ENCODE measurements at regions not wholly inside any gene's neighbourhood (a gene's known extent, or its start where the extent isn't known, plus 50 kb on each side); places are given as distances from the start of the nearest gene placed in this dataset.

DNA sequence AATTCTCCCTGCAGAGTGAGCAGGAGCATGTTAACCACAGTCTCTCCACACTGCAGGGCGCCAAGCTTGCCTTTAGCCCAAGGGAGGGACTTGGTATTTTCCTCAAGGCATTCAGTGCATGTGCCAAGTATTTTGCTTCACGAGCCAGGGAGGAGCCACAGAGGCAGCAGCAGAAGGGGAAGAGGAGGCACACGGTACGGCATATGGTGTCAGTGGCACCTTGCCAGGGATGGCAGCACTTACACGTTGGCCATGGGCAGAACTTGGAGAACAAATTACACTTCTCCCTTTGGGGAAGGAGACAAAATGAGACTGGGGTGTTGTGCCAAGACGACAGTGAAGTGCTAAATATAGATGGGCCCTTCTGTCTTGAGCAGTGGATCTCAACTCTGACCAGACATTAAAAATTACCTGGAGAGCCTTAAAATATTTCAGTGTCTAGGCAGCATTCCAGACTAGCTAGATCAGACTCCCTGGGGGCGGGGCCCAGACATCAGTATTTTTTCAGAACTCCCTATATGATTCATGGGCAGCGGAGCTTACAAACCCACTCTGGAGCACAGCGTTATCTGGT is 155.8 kb downstream of the DRD1 start:
- in situ Hi-C loops (cut with MboI; ENCODE audit: low sequenced_read_pairs): no loop called here
- no peaks in the 10 kb centered on the region for H3K4me1 ChIP-seq
- no peaks in the 10 kb centered on the region for H3K27me3 ChIP-seq (ENCODE audit: low read depth)
- no peaks in the 10 kb centered on the region for H3K36me3 ChIP-seq (replicated peaks)
- no peak overlapping the region for H3K4me3 ChIP-seq
- no peaks in the 10 kb centered on the region for H3K9me3 ChIP-seq
- DNase-seq (ENCODE audit: low spot score in 2 of 2): no peak

GRCh38 chr5:175286981-175287380 is 157.0 kb downstream of the DRD1 start:
- no peaks in the 10 kb centered on the region for H3K36me3 ChIP-seq (replicated peaks)
- no peaks in the 10 kb centered on the region for H3K4me1 ChIP-seq
- in situ Hi-C loops (cut with MboI; ENCODE audit: low sequenced_read_pairs): no loop called here
- no peaks in the 10 kb centered on the region for H3K27me3 ChIP-seq (ENCODE audit: low read depth)
- DNase-seq (ENCODE audit: low spot score in 2 of 2): no peak
- H3K9me3 ChIP-seq: no peaks in the 10 kb centered on the region
- no peak overlapping the region for H3K4me3 ChIP-seq

DNA sequence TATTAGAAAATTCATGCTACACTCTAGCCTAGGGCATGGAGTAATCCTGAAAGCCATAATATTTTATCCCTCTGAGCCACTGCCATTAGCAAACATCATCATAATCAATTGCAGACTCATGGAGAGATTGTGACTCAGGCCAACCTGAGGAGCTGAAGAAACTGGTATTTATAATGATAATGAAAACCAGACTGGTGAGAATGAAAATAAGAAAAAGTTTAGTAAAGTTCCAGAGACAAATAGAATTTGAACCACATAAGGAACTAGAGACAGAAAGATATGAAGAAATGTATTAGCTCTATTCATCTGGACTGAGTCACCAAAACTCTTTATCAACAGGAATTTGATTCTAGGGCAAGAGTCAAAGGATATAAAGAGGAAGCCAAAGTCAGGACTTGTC is 158.7 kb downstream of the DRD1 start:
- no peaks in the 10 kb centered on the region for H3K9me3 ChIP-seq
- H3K4me3 ChIP-seq: no peak overlapping the region
- H3K36me3 ChIP-seq (replicated peaks): no peaks in the 10 kb centered on the region
- no peak for DNase-seq (ENCODE audit: low spot score in 2 of 2)
- H3K4me1 ChIP-seq: no peaks in the 10 kb centered on the region
- no peaks in the 10 kb centered on the region for H3K27me3 ChIP-seq (ENCODE audit: low read depth)
- in situ Hi-C loops (cut with MboI; ENCODE audit: low sequenced_read_pairs): no loop called here

- Histone ChIP-seq H3K36me3 (replicated peaks) (no peaks in the 10 kb centered on the region), H3K4me1 (no peaks in the 10 kb centered on the region), H3K9me3 (no peaks in the 10 kb centered on the region), H3K4me3 (no peak overlapping the region), H3K27me3 (ENCODE audit: low read depth) (no peaks in the 10 kb centered on the region)
- DNase-seq (ENCODE audit: low spot score in 2 of 2): no peak
- in situ Hi-C loops (cut with MboI; ENCODE audit: low sequenced_read_pairs): no loop called here
Measured at GRCh38 chr5:175284806-175285205, 159.2 kb downstream of the DRD1 start.

DNA sequence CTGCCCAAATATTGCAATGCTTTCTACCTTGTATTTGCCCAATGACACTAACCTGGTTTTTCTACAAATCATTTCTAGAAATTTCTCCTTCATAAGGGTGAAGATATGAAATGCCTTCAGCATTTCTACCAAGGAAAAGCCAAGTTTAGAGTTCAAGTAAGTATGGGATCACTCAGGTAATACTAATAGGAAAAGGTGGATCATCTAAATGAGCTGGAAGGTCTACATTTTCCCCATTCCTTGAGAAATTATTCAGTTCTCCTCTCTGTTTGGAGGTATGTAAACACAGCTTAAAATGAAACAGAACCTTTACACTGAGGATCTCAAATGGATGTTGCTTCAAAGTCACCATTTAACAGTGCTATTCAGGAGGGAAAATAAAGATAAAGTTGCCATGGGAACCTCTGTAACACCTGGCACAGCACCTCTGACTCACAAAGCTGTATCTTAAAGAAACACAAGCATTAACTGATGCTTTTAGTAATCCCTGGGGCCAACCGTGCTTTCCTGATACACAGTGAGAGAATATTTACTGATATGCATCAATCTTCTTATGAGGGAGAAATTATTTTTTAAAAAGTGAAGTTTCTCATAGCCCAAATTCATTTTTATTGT is 161.3 kb downstream of the DRD1 start:
- in situ Hi-C loops (cut with MboI; ENCODE audit: low sequenced_read_pairs): no loop called here
- H3K27me3 ChIP-seq (ENCODE audit: low read depth): no peaks in the 10 kb centered on the region

GRCh38 chr5:175281714-175282113 is 162.3 kb downstream of the DRD1 start:
- H3K4me3 ChIP-seq: no peak overlapping the region
- in situ Hi-C loops (cut with MboI; ENCODE audit: low sequenced_read_pairs): no loop called here
- H3K9me3 ChIP-seq: no peaks in the 10 kb centered on the region
- no peaks in the 10 kb centered on the region for H3K36me3 ChIP-seq (replicated peaks)
- DNase-seq (ENCODE audit: low spot score in 2 of 2): no peak
- H3K27me3 ChIP-seq (ENCODE audit: low read depth): no peaks in the 10 kb centered on the region
- no peaks in the 10 kb centered on the region for H3K4me1 ChIP-seq

More for the DNA sequence above, 161.3 kb downstream of the DRD1 start:
- no peak for DNase-seq (ENCODE audit: low spot score in 2 of 2)
- H3K9me3 ChIP-seq: no peaks in the 10 kb centered on the region
- H3K4me1 ChIP-seq: no peaks in the 10 kb centered on the region
- H3K4me3 ChIP-seq: no peak overlapping the region
- no peaks in the 10 kb centered on the region for H3K36me3 ChIP-seq (replicated peaks)

- Histone ChIP-seq H3K36me3 (replicated peaks) (no peaks in the 10 kb centered on the region), H3K27me3 (ENCODE audit: low read depth) (no peaks in the 10 kb centered on the region), H3K4me1 (no peaks in the 10 kb centered on the region), H3K9me3 (no peaks in the 10 kb centered on the region), H3K4me3 (no peak overlapping the region)
- DNase-seq (ENCODE audit: low spot score in 2 of 2): no peak
- in situ Hi-C loops (cut with MboI; ENCODE audit: low sequenced_read_pairs): no loop called here
Measured at GRCh38 chr5:175281257-175281656, 162.7 kb downstream of the DRD1 start.

DNA sequence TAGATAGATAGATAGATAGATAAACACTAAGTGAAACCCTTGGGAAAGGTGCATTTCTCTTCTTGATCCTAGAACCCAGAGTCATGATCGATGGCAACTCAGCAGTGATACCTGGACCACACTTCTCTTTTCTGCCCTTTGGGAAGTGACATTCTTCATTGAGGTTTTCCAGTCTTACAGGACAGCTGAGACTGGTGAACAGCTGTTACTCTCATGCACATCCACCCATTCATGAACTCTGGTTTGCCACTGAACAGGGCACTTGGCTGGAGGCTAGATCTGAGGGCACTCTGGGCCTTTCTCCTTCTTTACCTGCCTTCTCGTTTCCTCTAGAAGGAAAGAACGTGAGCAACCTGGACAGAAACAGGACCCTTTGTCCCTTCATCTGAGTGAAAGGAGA is 164.5 kb downstream of the DRD1 start:
- no peak overlapping the region for H3K4me3 ChIP-seq
- H3K27me3 ChIP-seq (ENCODE audit: low read depth): no peaks in the 10 kb centered on the region
- H3K36me3 ChIP-seq (replicated peaks): no peaks in the 10 kb centered on the region
- in situ Hi-C loops (cut with MboI; ENCODE audit: low sequenced_read_pairs): no loop called here
- no peaks in the 10 kb centered on the region for H3K9me3 ChIP-seq
- no peak for DNase-seq (ENCODE audit: low spot score in 2 of 2)
- no peaks in the 10 kb centered on the region for H3K4me1 ChIP-seq

- H3K36me3 ChIP-seq (replicated peaks): no peaks in the 10 kb centered on the region
- no peaks in the 10 kb centered on the region for H3K4me1 ChIP-seq
- H3K4me3 ChIP-seq: no peak overlapping the region
- in situ Hi-C loops (cut with MboI; ENCODE audit: low sequenced_read_pairs): no loop called here
- no peak for DNase-seq (ENCODE audit: low spot score in 2 of 2)
- no peaks in the 10 kb centered on the region for H3K27me3 ChIP-seq (ENCODE audit: low read depth)
- H3K9me3 ChIP-seq: no peaks in the 10 kb centered on the region
Measured at GRCh38 chr5:175275748-175276147, 168.2 kb downstream of the DRD1 start.

DNA sequence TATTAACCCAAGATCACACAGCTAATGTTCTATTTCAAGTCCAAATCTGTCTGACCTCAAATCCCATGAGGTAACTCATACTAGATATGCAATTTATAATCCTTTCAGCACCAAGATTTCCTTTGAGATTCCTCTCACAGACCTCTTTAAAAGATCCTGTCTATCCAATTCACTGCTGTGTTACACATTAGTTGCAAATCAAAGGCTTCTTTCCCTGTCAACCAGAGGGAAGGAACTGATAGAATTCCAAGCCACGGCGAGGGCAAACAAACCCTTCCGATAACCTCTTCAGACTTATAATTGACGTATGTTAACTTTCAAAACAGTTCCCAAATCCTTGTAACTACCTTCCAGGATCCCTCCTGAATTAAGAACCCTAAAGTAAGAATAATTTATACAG is 168.9 kb downstream of the DRD1 start:
- in situ Hi-C loops (cut with MboI; ENCODE audit: low sequenced_read_pairs): no loop called here
- H3K27me3 ChIP-seq (ENCODE audit: low read depth): no peaks in the 10 kb centered on the region

GRCh38 chr5:175274171-175274570 is 169.8 kb downstream of the DRD1 start:
- no peaks in the 10 kb centered on the region for H3K27me3 ChIP-seq (ENCODE audit: low read depth)
- in situ Hi-C loops (cut with MboI; ENCODE audit: low sequenced_read_pairs): no loop called here
- DNase-seq (ENCODE audit: low spot score in 2 of 2): no peak
- no peaks in the 10 kb centered on the region for H3K36me3 ChIP-seq (replicated peaks)
- H3K9me3 ChIP-seq: no peaks in the 10 kb centered on the region
- H3K4me3 ChIP-seq: no peak overlapping the region
- no peaks in the 10 kb centered on the region for H3K4me1 ChIP-seq

More for the DNA sequence above, 168.9 kb downstream of the DRD1 start:
- Histone ChIP-seq H3K4me1 (no peaks in the 10 kb centered on the region), H3K4me3 (no peak overlapping the region), H3K9me3 (no peaks in the 10 kb centered on the region), H3K36me3 (replicated peaks) (no peaks in the 10 kb centered on the region)
- DNase-seq (ENCODE audit: low spot score in 2 of 2): no peak

GRCh38 chr5:175264406-175264805 is 179.6 kb downstream of the DRD1 start:
- no peaks in the 10 kb centered on the region for H3K36me3 ChIP-seq (replicated peaks)
- in situ Hi-C loops (cut with MboI; ENCODE audit: low sequenced_read_pairs): no loop called here
- H3K4me1 ChIP-seq: no peaks in the 10 kb centered on the region
- DNase-seq (ENCODE audit: low spot score in 2 of 2): no peak
- no peaks in the 10 kb centered on the region; the same call in 1 of the 2 replicates for H3K27me3 ChIP-seq (ENCODE audit: low read depth)
- H3K9me3 ChIP-seq: no peaks in the 10 kb centered on the region
- no peak overlapping the region for H3K4me3 ChIP-seq

DNA sequence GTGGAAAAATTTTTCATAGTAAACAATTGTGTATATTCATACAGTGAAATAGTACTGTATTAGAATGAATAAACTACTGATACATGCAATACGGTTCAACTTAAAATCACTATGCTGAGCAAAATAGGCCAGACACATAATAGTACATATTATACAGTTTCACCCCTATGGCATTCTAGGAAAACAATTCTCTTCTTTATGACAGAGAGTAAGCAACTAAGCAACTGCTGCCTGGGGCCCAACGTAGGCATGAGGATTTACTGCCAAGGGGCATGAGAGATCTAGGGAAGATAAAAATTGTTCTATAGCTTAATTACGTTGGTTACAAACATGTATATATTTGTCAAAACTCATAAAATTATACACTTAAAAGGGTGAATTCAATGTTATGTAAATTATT is 180.2 kb downstream of the DRD1 start:
- Histone ChIP-seq H3K9me3 (no peaks in the 10 kb centered on the region), H3K27me3 (ENCODE audit: low read depth) (no peaks in the 10 kb centered on the region; the same call in 1 of the 2 replicates), H3K36me3 (replicated peaks) (no peaks in the 10 kb centered on the region), H3K4me3 (no peak overlapping the region), H3K4me1 (no peaks in the 10 kb centered on the region)
- no peak for DNase-seq (ENCODE audit: low spot score in 2 of 2)
- in situ Hi-C loops (cut with MboI; ENCODE audit: low sequenced_read_pairs): no loop called here

GRCh38 chr5:175261526-175261925 is 182.5 kb downstream of the DRD1 start:
- Histone ChIP-seq H3K36me3 (replicated peaks) (no peaks in the 10 kb centered on the region), H3K27me3 (ENCODE audit: low read depth) (no peaks in the 10 kb centered on the region), H3K9me3 (no peaks in the 10 kb centered on the region), H3K4me3 (no peak overlapping the region), H3K4me1 (no peaks in the 10 kb centered on the region)
- in situ Hi-C loops (cut with MboI; ENCODE audit: low sequenced_read_pairs): no loop called here
- DNase-seq (ENCODE audit: low spot score in 2 of 2): no peak

GRCh38 chr5:175261037-175261436 is 182.9 kb downstream of the DRD1 start:
- Histone ChIP-seq H3K27me3 (ENCODE audit: low read depth) (no peaks in the 10 kb centered on the region), H3K4me3 (no peak overlapping the region), H3K36me3 (replicated peaks) (no peaks in the 10 kb centered on the region), H3K9me3 (no peaks in the 10 kb centered on the region), H3K4me1 (no peaks in the 10 kb centered on the region)
- in situ Hi-C loops (cut with MboI; ENCODE audit: low sequenced_read_pairs): no loop called here
- DNase-seq (ENCODE audit: low spot score in 2 of 2): no peak

Data from HAP-1 (cell line).